ENCODE measurements at regions not wholly inside any gene's neighbourhood (a gene's known extent, or its start where the extent isn't known, plus 50 kb on each side); places are given as distances from the start of the nearest gene placed in this dataset.

GRCh38 chr5:174664180-174664850 is 60.1 kb upstream of the MSX2 start:
- no peak for DNase-seq

- no peak for DNase-seq
Measured at GRCh38 chr5:174665347-174665746, 59.0 kb upstream of the MSX2 start.

DNA sequence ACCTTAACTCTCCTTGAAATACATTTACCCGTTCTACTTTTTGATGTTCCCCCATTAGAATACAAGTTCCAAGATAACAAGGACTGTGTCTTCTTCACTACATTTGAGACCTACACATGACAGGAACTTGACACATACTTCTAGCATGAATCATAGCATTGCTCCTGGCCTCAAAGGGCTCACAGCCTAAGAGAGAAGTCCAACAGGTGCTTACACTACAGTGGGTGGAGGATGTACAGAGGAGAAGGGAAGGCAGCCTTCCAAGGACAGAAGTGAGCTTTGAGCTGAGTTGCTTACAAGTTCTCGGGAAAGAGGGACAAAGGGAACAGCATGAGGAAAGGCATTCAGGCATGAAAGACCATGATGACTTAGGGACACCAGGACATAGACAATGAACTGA is 56.9 kb upstream of the MSX2 start:
- no peak for DNase-seq

DNA sequence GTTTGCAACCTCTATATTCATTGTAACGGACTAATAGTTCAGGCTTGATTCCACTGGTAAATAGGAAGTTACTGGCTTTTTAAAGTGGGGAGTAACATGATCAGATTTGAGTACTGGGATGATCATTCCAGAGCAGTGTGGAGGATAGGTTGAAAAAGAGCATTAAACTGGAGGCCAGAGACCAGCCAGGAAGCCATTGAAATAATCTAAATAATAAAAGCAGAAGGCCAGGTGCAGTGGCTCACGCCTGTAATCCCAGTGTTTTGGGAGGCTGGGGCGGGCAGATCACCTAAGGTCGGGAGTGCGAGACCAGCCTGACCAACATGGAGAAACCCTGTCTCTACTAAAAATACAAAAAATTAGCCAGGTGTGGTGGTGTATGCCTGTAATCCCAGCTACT is 56.0 kb upstream of the MSX2 start:
- DNase-seq: no peak

All from NCI-H69 (cell line).